ENCODE measurements at regions not wholly inside any gene's neighbourhood (a gene's known extent, or its start where the extent isn't known, plus 50 kb on each side); places are given as distances from the start of the nearest gene placed in this dataset.
"Not testable (repeated sequence)": the region's sequence is repeated elsewhere in the genome, so short reads cannot be mapped to it uniquely, and the experiment has no call there.

DNA sequence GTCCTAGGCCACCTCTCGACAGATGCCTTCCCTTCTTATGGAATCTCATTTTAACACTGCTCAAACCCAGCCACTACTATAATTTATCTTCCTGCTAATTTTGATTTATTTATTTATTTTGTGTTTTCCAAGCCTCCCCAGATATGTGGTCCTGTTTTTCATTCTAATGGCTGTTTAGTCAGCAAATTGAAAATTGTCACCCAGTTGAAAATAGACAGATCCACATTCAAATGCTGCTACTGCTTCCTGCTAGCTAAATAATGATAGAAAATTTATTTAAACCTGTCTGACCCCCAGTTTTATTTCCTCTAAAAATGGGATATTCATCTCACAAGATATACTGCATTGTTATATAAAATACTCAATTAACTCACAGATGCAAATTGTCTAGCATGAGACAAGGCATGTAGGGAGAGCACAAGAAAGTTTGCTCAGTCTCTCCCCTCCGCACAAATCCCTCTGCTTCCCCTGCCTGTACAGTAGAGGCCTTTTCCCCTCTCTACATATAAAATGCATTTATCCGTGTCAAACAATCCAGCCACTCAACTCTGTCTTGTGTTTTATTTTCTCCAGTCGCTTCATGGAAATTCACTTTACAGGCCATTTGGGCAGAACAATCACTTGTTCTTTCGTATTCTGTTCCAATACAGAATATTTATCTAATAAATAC lies 389.9 kb downstream of the SOX11 start:
- no peaks in the 10 kb centered on the region for H3K4me1 Mint-ChIP-seq (ENCODE audit: low read depth)
- no peak overlapping the region for H3K4me3 Mint-ChIP-seq
- no peak overlapping the region for H3K27ac Mint-ChIP-seq
- H3K9me3 Mint-ChIP-seq (ENCODE audit: low read depth) = peaks cover under 1% of the 10 kb centered on the region
- no peaks in the 10 kb centered on the region for H3K36me3 Mint-ChIP-seq
- H3K27me3 Mint-ChIP-seq = peaks cover 3% of the 10 kb centered on the region

DNA sequence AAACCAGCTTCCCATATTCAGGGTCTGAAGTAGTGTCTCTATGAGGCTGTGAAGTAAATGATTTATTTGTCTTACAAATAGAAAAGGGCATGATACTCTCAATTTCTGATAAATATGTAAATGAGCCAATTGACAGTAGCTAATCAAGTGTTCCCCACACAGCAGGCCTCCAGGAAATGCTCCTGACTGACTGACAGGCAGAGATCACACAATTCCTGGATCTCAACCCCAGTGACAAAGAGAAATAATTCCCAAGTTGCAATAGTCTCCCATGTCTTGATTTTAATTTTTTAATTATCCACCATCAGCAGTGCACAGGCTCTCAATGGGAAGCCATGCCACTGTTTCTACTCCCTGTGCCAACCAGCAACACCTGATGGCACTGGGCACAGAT lies 390.4 kb downstream of the SOX11 start:
- Mint-ChIP-seq H3K27ac (no peak overlapping the region), H3K4me1 (ENCODE audit: low read depth) (no peaks in the 10 kb centered on the region)

DNA sequence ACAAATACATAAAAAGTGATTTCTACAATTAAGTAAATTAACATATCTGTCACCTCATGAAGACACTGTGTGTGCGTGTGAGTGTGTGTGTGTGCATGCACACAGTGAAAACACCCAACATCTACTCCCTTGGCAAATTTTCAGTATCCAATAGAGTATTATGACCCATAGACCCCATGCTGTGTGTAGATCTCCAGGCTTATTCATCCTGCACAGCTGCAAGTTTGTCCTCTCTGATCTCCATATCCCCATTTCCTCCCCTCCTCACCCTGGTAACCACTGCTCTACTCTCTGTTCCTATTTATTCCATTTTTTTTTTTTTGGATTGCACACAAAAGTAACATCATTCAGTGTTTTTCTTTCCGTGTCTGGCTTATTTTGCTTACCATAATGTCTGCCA lies 391.0 kb downstream of the SOX11 start:
- H3K9me3 Mint-ChIP-seq (ENCODE audit: low read depth) = peaks cover 5% of the 10 kb centered on the region
- no peak overlapping the region for H3K27ac Mint-ChIP-seq
- no peaks in the 10 kb centered on the region for H3K36me3 Mint-ChIP-seq

More for the DNA sequence above, 390.4 kb downstream of the SOX11 start:
- Mint-ChIP-seq H3K9me3 (ENCODE audit: low read depth) (peaks cover 5% of the 10 kb centered on the region), H3K36me3 (no peaks in the 10 kb centered on the region), H3K4me3 (no peak overlapping the region), H3K27me3 (peaks cover 3% of the 10 kb centered on the region)

DNA sequence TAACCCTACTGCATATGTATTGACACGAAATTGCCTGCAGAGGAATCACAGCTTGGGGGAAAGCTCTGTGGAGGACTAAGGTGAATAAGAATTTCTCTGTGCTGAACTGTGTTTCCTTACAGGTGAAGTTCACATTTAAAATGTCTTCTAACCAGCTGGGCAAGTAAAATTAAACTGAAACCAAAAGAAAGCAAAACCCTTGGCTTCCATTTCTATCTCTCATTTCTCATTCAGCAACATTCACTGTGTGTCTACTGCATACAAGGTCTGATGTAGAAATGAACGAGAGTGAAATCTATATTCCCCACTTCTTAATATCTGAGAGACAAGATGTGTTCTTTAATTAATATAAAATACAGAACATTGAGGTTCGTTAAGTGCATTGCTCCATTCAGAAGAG lies 397.3 kb downstream of the SOX11 start:
- Mint-ChIP-seq H3K36me3 (no peaks in the 10 kb centered on the region), H3K4me3 (no peak overlapping the region), H3K9me3 (ENCODE audit: low read depth) (peaks cover 5% of the 10 kb centered on the region), H3K27me3 (no peaks in the 10 kb centered on the region), H3K4me1 (ENCODE audit: low read depth) (no peaks in the 10 kb centered on the region), H3K27ac (no peak overlapping the region)

More for the DNA sequence above, 391.0 kb downstream of the SOX11 start:
- Mint-ChIP-seq H3K4me3 (no peak overlapping the region), H3K4me1 (ENCODE audit: low read depth) (no peaks in the 10 kb centered on the region), H3K27me3 (peaks cover 3% of the 10 kb centered on the region)

- H3K4me1 Mint-ChIP-seq (ENCODE audit: low read depth) = no peaks in the 10 kb centered on the region
- no peak overlapping the region for H3K4me3 Mint-ChIP-seq
- no peaks in the 10 kb centered on the region for H3K36me3 Mint-ChIP-seq
- no peaks in the 10 kb centered on the region for H3K27me3 Mint-ChIP-seq
- H3K9me3 Mint-ChIP-seq (ENCODE audit: low read depth) = no peaks in the 10 kb centered on the region
- no peak overlapping the region for H3K27ac Mint-ChIP-seq
Measured at GRCh38 chr2:6103372-6103771, 411.2 kb downstream of the SOX11 start.

GRCh38 chr2:6103949-6104348 lies 411.8 kb downstream of the SOX11 start:
- Mint-ChIP-seq H3K36me3 (no peaks in the 10 kb centered on the region), H3K4me1 (ENCODE audit: low read depth) (no peaks in the 10 kb centered on the region), H3K27ac (no peak overlapping the region), H3K4me3 (no peak overlapping the region), H3K9me3 (ENCODE audit: low read depth) (no peaks in the 10 kb centered on the region), H3K27me3 (no peaks in the 10 kb centered on the region)

DNA sequence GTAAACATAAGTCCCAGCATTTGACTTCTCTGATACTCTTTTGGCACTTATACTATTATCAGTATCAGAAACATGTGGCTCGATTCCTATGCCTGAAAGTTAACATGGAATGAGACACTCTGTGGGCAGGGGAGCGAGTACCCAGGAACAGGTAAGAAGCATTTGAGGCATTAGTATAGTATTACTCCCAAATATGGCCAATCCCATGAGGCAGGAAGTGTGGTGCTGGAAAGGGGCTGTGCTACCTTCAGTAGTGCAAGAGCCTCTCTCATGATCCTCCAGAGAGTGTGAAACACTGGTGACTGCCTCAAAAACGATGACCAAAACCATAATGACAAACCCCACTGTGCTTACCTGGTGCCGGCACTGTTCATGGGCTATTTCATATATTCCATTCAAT lies 415.1 kb downstream of the SOX11 start:
- no peaks in the 10 kb centered on the region for H3K4me1 Mint-ChIP-seq (ENCODE audit: low read depth)
- no peaks in the 10 kb centered on the region for H3K36me3 Mint-ChIP-seq
- H3K4me3 Mint-ChIP-seq = no peak overlapping the region
- H3K27ac Mint-ChIP-seq = no peak overlapping the region
- no peaks in the 10 kb centered on the region for H3K27me3 Mint-ChIP-seq
- H3K9me3 Mint-ChIP-seq (ENCODE audit: low read depth) = peaks cover 3% of the 10 kb centered on the region

DNA sequence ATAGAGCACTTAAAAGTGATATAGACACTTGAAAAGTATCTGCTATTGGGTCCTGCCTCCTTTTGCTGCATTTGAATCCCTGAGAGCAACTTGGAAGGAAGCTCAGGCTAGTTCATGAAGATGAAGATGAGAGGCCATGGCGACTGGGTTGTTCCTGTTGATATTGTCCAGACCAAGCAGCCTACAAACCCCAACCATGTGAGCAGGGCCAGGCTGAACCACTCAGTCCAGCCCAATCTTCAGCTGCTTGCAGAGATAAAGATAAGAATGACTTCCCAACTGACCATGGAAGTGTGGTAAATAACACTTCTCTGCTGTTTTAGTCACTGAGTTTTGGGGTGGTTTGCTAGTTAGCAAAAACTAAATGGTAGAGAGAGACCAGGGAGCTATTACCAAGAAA lies 417.6 kb downstream of the SOX11 start:
- no peaks in the 10 kb centered on the region for H3K36me3 Mint-ChIP-seq
- peaks cover 5% of the 10 kb centered on the region for H3K9me3 Mint-ChIP-seq (ENCODE audit: low read depth)
- no peaks in the 10 kb centered on the region for H3K27me3 Mint-ChIP-seq
- no peak overlapping the region for H3K4me3 Mint-ChIP-seq
- no peaks in the 10 kb centered on the region for H3K4me1 Mint-ChIP-seq (ENCODE audit: low read depth)
- no peak overlapping the region for H3K27ac Mint-ChIP-seq

- H3K4me1 Mint-ChIP-seq (ENCODE audit: low read depth) = no peaks in the 10 kb centered on the region
- no peak overlapping the region for H3K27ac Mint-ChIP-seq
- H3K9me3 Mint-ChIP-seq (ENCODE audit: low read depth) = peaks cover 5% of the 10 kb centered on the region
- no peaks in the 10 kb centered on the region for H3K27me3 Mint-ChIP-seq
- H3K4me3 Mint-ChIP-seq = no peak overlapping the region
- H3K36me3 Mint-ChIP-seq = no peaks in the 10 kb centered on the region
Measured at GRCh38 chr2:6111781-6112261, 419.6 kb downstream of the SOX11 start.

GRCh38 chr2:6113786-6114185 lies 421.6 kb downstream of the SOX11 start:
- no peaks in the 10 kb centered on the region for H3K36me3 Mint-ChIP-seq
- no peak overlapping the region for H3K4me3 Mint-ChIP-seq
- H3K27ac Mint-ChIP-seq = no peak overlapping the region
- H3K4me1 Mint-ChIP-seq (ENCODE audit: low read depth) = no peaks in the 10 kb centered on the region
- H3K27me3 Mint-ChIP-seq = peaks cover 2% of the 10 kb centered on the region
- peaks cover 5% of the 10 kb centered on the region for H3K9me3 Mint-ChIP-seq (ENCODE audit: low read depth)

- no peaks in the 10 kb centered on the region for H3K9me3 Mint-ChIP-seq (ENCODE audit: low read depth)
- no peaks in the 10 kb centered on the region for H3K36me3 Mint-ChIP-seq
- H3K4me3 Mint-ChIP-seq = no peak overlapping the region
- H3K27ac Mint-ChIP-seq = no peak overlapping the region
- no peaks in the 10 kb centered on the region for H3K27me3 Mint-ChIP-seq
- H3K4me1 Mint-ChIP-seq (ENCODE audit: low read depth) = no peaks in the 10 kb centered on the region
Measured at GRCh38 chr2:6127718-6128117, 435.5 kb downstream of the SOX11 start.

DNA sequence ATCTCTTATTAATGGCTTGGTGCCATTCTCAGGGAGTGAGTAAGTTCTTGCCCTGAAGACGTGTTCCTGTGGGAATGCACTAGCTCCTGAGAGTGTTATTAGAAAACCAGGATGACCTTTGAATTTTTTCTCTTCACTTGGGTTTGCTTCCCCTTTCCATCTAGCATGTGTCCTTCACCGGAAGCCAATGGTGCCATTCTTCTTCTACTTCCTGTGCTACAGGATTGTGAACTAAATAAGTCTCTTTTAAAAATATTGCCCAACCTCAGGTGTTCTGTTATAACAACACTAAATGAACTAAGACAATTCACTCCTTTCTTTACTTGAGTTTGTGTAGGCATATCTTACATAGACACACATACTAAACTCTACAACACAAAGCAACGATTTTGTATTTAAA lies 447.0 kb downstream of the SOX11 start:
- Mint-ChIP-seq H3K27ac (no peak overlapping the region), H3K4me3 (no peak overlapping the region), H3K4me1 (ENCODE audit: low read depth) (no peaks in the 10 kb centered on the region), H3K27me3 (no peaks in the 10 kb centered on the region), H3K9me3 (ENCODE audit: low read depth) (peaks cover 15% of the 10 kb centered on the region), H3K36me3 (no peaks in the 10 kb centered on the region)

GRCh38 chr2:6139916-6140315 lies 447.7 kb downstream of the SOX11 start:
- H3K9me3 Mint-ChIP-seq (ENCODE audit: low read depth) = peaks cover 15% of the 10 kb centered on the region
- H3K4me3 Mint-ChIP-seq = no peak overlapping the region
- H3K4me1 Mint-ChIP-seq (ENCODE audit: low read depth) = no peaks in the 10 kb centered on the region
- H3K27me3 Mint-ChIP-seq = no peaks in the 10 kb centered on the region
- no peaks in the 10 kb centered on the region for H3K36me3 Mint-ChIP-seq
- H3K27ac Mint-ChIP-seq = no peak overlapping the region

GRCh38 chr2:6140509-6140908 lies 448.3 kb downstream of the SOX11 start:
- Mint-ChIP-seq H3K9me3 (ENCODE audit: low read depth) (peaks cover 15% of the 10 kb centered on the region), H3K4me1 (ENCODE audit: low read depth) (no peaks in the 10 kb centered on the region), H3K27ac (no peak overlapping the region), H3K36me3 (no peaks in the 10 kb centered on the region), H3K27me3 (no peaks in the 10 kb centered on the region), H3K4me3 (no peak overlapping the region)

DNA sequence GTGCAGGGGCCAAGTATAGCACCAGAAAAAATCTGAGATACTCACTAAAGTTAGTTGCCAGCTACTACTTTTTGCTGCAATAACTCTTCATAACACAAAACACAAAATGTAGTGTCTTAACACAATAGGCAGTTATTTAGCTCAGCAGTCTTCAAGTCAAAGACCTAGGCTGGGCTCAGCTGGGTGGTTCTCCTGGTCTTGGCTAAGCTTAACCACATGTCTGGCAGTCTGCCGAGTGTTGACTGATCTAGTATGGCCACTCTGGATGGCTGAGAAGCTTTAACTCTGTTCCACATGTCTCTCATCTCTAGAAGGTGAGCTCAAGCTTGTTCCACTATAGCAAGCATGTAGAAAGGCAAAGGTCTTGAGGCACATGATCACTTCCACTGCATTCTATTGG lies 451.6 kb downstream of the SOX11 start:
- no peaks in the 10 kb centered on the region for H3K4me1 Mint-ChIP-seq (ENCODE audit: low read depth)
- no peaks in the 10 kb centered on the region for H3K36me3 Mint-ChIP-seq

GRCh38 chr2:6147215-6147614 lies 455.0 kb downstream of the SOX11 start:
- H3K36me3 Mint-ChIP-seq; H3K27ac Mint-ChIP-seq; H3K4me3 Mint-ChIP-seq; H3K4me1 Mint-ChIP-seq (ENCODE audit: low read depth); H3K27me3 Mint-ChIP-seq; H3K9me3 Mint-ChIP-seq (ENCODE audit: low read depth): not testable (repeated sequence)

More for the DNA sequence above, 451.6 kb downstream of the SOX11 start:
- Mint-ChIP-seq H3K4me3 (no peak overlapping the region), H3K27me3 (no peaks in the 10 kb centered on the region), H3K9me3 (ENCODE audit: low read depth) (peaks cover 15% of the 10 kb centered on the region), H3K27ac (no peak overlapping the region)

Data from activated naive CD8-positive, alpha-beta T cell (primary cell).